A549 (cell line): ENCODE measurements at regions not wholly inside any gene's neighbourhood (a gene's known extent, or its start where the extent isn't known, plus 50 kb on each side); places are given as distances from the start of the nearest gene placed in this dataset.

Experiments
- ATAC-seq, 2 experiments: fragments of 200-7000 bp in 1 of 2; fragments of >200 bp in 1 of 2; cut with Nextera tagmentation in 1 of 2; cut with Tn5 transposase in 1 of 2; 3 replicates each; pipeline versions ENCODE4 v1.8.0 to v1.9.1; 2018 to 2020; ENCODE audit warnings: mild to moderate bottlenecking in 1 of 2, moderate library complexity in 1 of 2
- CTCF ChIA-PET: fragments of 300-600 bp; sonication (Branson Sonifier 250); formaldehyde crosslinking; extraction: SDS; loops from one replicate; lab custom pipeline; 2021; ENCODE audit warnings: antibody characterized with exemption, inconsistent platforms; lab: Yijun Ruan, JAX
- POLR2A ChIA-PET: fragments of 350-600 bp; formaldehyde crosslinking; extraction: SDS; loops from one replicate; lab custom pipeline; 2021; ENCODE audit warnings: antibody characterized with exemption, inconsistent platforms; lab: Yijun Ruan, JAX
- DNase-seq, 2 experiments: peaks; one replicate each; pipeline versions ENCODE4 v3.0.0 to v3.0.0-alpha.2; 2011 to 2016; ENCODE audit warnings: low read depth in 1 of 2, low spot score in 1 of 2
- FAIRE-seq: peaks from 2 replicates; lab custom pipeline; 2011; peaks lifted over from hg19 to GRCh38; lab: Jason Lieb, UNC
- H3K27ac ChIP-seq, 2 experiments: fragments of >200 bp; sonication (Bioruptor Twin); formaldehyde crosslinking; 3 replicates each; pipeline ENCODE4 v1.5.1; 2016 to 2017
- H3K4me1 ChIP-seq: fragments of >200 bp; sonication (Bioruptor Twin); formaldehyde crosslinking; 3 replicates; pipeline ENCODE4 v1.6.1; 2016
- H3K4me2 ChIP-seq: fragments of >200 bp; sonication (Bioruptor Twin); formaldehyde crosslinking; 3 replicates; pipeline ENCODE4 v1.6.1; 2016
- H3K4me3 ChIP-seq: fragments of >200 bp; sonication (Bioruptor Twin); formaldehyde crosslinking; 3 replicates; pipeline ENCODE4 v1.5.1; 2016
- H3K9me3 ChIP-seq: fragments of >200 bp; sonication (Bioruptor Twin); formaldehyde crosslinking; 3 replicates; pipeline ENCODE4 v1.6.1; 2016
- BCL3 ChIP-seq: fragments of >200 bp; sonication (Bioruptor Twin); formaldehyde crosslinking; IDR thresholded peaks from 3 replicates; pipeline ENCODE4 v1.6.1; 2016
- BHLHE40 ChIP-seq: IDR thresholded peaks from 2 replicates; pipeline ENCODE4 v1.6.1; 2012; ENCODE audit warnings: low read depth, low read length, inconsistent platforms
- CBX2 ChIP-seq: fragments of 200-600 bp; sonication (generic); IDR thresholded peaks from 2 replicates; pipeline ENCODE4 v1.6.1; 2016; ENCODE audit warnings: low read depth, mild to moderate bottlenecking, borderline replicate concordance
- CBX8 ChIP-seq: fragments of 200-600 bp; sonication (generic); IDR thresholded peaks from 2 replicates; pipeline ENCODE4 v1.6.1; 2016
- CHD2 ChIP-seq: fragments of 150-350 bp; IDR thresholded peaks from 2 replicates; pipeline ENCODE4 v1.6.1; 2014; ENCODE audit warnings: low read length; ENCODE audit not compliant: partially characterized antibody
- CHD4 ChIP-seq: fragments of 200-600 bp; sonication (generic); IDR thresholded peaks from 2 replicates; pipeline ENCODE4 v1.6.1; 2016; ENCODE audit warnings: antibody characterized with exemption, mild to moderate bottlenecking, borderline replicate concordance
- E2F6 ChIP-seq: IDR thresholded peaks from 2 replicates; pipeline ENCODE4 v1.6.1; 2012; ENCODE audit warnings: low read depth, borderline replicate concordance
- ELK1 ChIP-seq: fragments of 150-350 bp; IDR thresholded peaks from 2 replicates; pipeline ENCODE4 v1.6.1; 2014; ENCODE audit warnings: low read depth, mild to moderate bottlenecking, low read length
- EP300 ChIP-seq, 2 experiments: fragments of >200 bp; sonication (Bioruptor Twin); formaldehyde crosslinking; IDR thresholded peaks; 2 replicates in 1 of 2; 3 replicates in 1 of 2; pipeline ENCODE4 v1.6.1; 2016 to 2017
- ESRRA ChIP-seq: fragments of 150-350 bp; IDR thresholded peaks from 2 replicates; pipeline ENCODE4 v1.6.1; 2014; ENCODE audit warnings: mild to moderate bottlenecking, low read length, borderline replicate concordance
- GATA3 ChIP-seq: IDR thresholded peaks from 2 replicates; pipeline ENCODE4 v1.6.1; 2012; ENCODE audit warnings: borderline replicate concordance
- HDAC2 ChIP-seq: fragments of 200-600 bp; sonication (generic); IDR thresholded peaks from 2 replicates; pipeline ENCODE4 v1.6.1; 2016
- HEYL ChIP-seq: fragments of 250-450 bp; sonication (Bioruptor Pico); IDR thresholded peaks from 2 replicates; pipeline ENCODE4 v1.8.0; 2021; ENCODE audit warnings: mild to moderate bottlenecking, moderate library complexity
- HOXA7 ChIP-seq: fragments of 250-450 bp; sonication (Bioruptor Pico); IDR thresholded peaks from 2 replicates; pipeline ENCODE4 v1.5.0; 2020; ENCODE audit warnings: mild to moderate bottlenecking, moderate library complexity
- HOXB13 ChIP-seq: fragments of 250-450 bp; sonication (Bioruptor Pico); IDR thresholded peaks from 2 replicates; pipeline ENCODE4 v1.5.0; 2020; ENCODE audit warnings: low read depth, mild to moderate bottlenecking, moderate library complexity
- HOXB5 ChIP-seq: fragments of 250-450 bp; sonication (Bioruptor Pico); IDR thresholded peaks from 2 replicates; pipeline ENCODE4 v1.5.0; 2020; ENCODE audit warnings: mild to moderate bottlenecking, moderate library complexity
- JUNB ChIP-seq: fragments of >200 bp; sonication (Bioruptor Twin); formaldehyde crosslinking; IDR thresholded peaks from 2 replicates; pipeline ENCODE4 v1.6.1; 2016
- KDM1A ChIP-seq: fragments of 200-600 bp; sonication (generic); IDR thresholded peaks from 2 replicates; pipeline ENCODE4 v1.6.1; 2016; ENCODE audit warnings: low read depth, mild to moderate bottlenecking
- MAFK ChIP-seq: fragments of 450-650 bp; IDR thresholded peaks from 2 replicates; pipeline ENCODE4 v1.6.1; 2014; ENCODE audit not compliant: partially characterized antibody
- NPAS2 ChIP-seq: fragments of 250-450 bp; sonication (Bioruptor Pico); IDR thresholded peaks from 2 replicates; pipeline ENCODE4 v1.8.0; 2022; ENCODE audit warnings: mild to moderate bottlenecking, moderate library complexity, borderline replicate concordance
- PBX3 ChIP-seq: IDR thresholded peaks from 2 replicates; pipeline ENCODE4 v1.6.1; 2012
- POLR2A ChIP-seq: IDR thresholded peaks from 2 replicates; pipeline ENCODE4 v1.6.1; 2012; ENCODE audit warnings: mild to moderate bottlenecking, low read length
- POLR2AphosphoS2 ChIP-seq: conservative IDR thresholded peaks from 2 replicates; pipeline ENCODE4 v1.6.1; 2012; ENCODE audit warnings: low read length, improper control_type of control experiment, inconsistent platforms
- RAD21 ChIP-seq, 2 experiments: fragments of >200 bp in 1 of 2; sonication (Bioruptor Twin) in 1 of 2; formaldehyde crosslinking in 1 of 2; IDR thresholded peaks in 1 of 2; conservative IDR thresholded peaks in 1 of 2; 2 replicates in 1 of 2; 3 replicates in 1 of 2; pipeline ENCODE4 v1.6.1; 2012 to 2018; ENCODE audit warnings: inconsistent platforms in 1 of 2
- RARB ChIP-seq: fragments of 250-450 bp; sonication (Bioruptor Pico); IDR thresholded peaks from 2 replicates; pipeline ENCODE4 v1.8.0; 2021; ENCODE audit warnings: mild to moderate bottlenecking, moderate library complexity
- RCOR1 ChIP-seq: fragments of 150-350 bp; IDR thresholded peaks from 2 replicates; pipeline ENCODE4 v1.6.1; 2014; ENCODE audit warnings: antibody characterized with exemption, low read length, low read depth
- RFX5 ChIP-seq: fragments of 450-650 bp; IDR thresholded peaks from 2 replicates; pipeline ENCODE4 v1.7.1; 2014; ENCODE audit warnings: antibody characterized with exemption, mild to moderate bottlenecking, moderate library complexity
- SMC3 ChIP-seq: fragments of >200 bp; sonication (Bioruptor Twin); formaldehyde crosslinking; IDR thresholded peaks from 3 replicates; pipeline ENCODE4 v1.6.1; 2018; ENCODE audit warnings: inconsistent platforms
- TFCP2L1 ChIP-seq: fragments of 250-450 bp; sonication (Bioruptor Pico); IDR thresholded peaks from 2 replicates; pipeline ENCODE4 v1.5.0; 2021; ENCODE audit warnings: mild to moderate bottlenecking
- TP53 ChIP-seq: fragments of 250-450 bp; sonication (Bioruptor Pico); IDR thresholded peaks from 2 replicates; pipeline ENCODE4 v1.5.0; 2021; ENCODE audit warnings: mild to moderate bottlenecking, moderate library complexity
- ZC3H11A ChIP-seq: fragments of 450-650 bp; IDR thresholded peaks from 2 replicates; pipeline ENCODE4 v1.6.1; 2014; ENCODE audit warnings: antibody characterized with exemption, mild to moderate bottlenecking
- ZFP36 ChIP-seq: fragments of 450-650 bp; IDR thresholded peaks from 2 replicates; pipeline ENCODE4 v1.6.1; 2014; ENCODE audit warnings: borderline replicate concordance; ENCODE audit not compliant: partially characterized antibody
- ZNF302 ChIP-seq: fragments of 250-450 bp; sonication (Bioruptor Pico); IDR thresholded peaks from 2 replicates; pipeline ENCODE4 v1.9.0; 2021; ENCODE audit warnings: inconsistent platforms, mild to moderate bottlenecking, moderate library complexity
- ZSCAN20 ChIP-seq: fragments of 250-450 bp; sonication (Bioruptor Pico); IDR thresholded peaks from 2 replicates; pipeline ENCODE4 v1.8.0; 2022; ENCODE audit warnings: mild to moderate bottlenecking, moderate library complexity
- WGBS: methylation state at CpG from one replicate; pipeline ENCODE4 v1.1.6; 2017; ENCODE audit errors: missing lambda C conversion rate; 5-methylcytosine and 5-hydroxymethylcytosine counted together
- TF ChIP-seq, protein P1 (sequence below): fragments of >200 bp; sonication (Bioruptor Twin); formaldehyde crosslinking; IDR thresholded peaks from 2 replicates; pipeline ENCODE4 v1.6.1; 2016
- TF ChIP-seq, protein P2 (sequence below): fragments of 250-450 bp; sonication (Bioruptor Pico); IDR thresholded peaks from 2 replicates; pipeline ENCODE4 v1.5.0; 2020; ENCODE audit warnings: low read depth, mild to moderate bottlenecking, moderate library complexity

DNA sequence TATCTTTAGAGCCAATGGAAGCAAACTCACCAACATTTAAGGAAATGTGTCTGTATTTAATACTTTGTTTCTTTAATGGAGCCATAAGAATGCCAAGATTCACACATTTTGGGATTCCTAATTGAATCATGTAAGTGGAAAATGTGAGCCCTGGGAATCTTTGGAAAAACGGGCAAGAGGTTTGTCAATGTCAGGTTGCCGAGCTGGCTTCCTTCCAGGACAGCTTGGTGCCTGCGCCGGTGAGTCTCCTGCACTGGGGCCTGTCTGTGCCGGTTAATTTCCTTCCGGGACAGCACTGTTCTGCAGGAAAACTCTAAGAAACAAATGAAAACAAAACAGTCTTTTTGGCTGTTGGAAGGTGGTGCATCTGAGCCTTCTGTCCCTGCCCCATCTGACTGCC is 210.6 kb downstream of the HAPSTR1 start:
- FAIRE-seq (no peak), ATAC-seq (no peak), DNase-seq (no peak)
- 33% methylated on average over 6 of the region's 6 CpGs for WGBS
- POLR2A ChIA-PET: no interaction called here
- CTCF ChIA-PET: interaction anchor here (1.5 to 1.6 kb wide), 3 partner anchors 13 to 46 kb away, joined by 3 to 6 read pairs (median 4); no protein-coding TSS in a partner anchor
- Histone ChIP-seq H3K9me3 (no peaks in the 10 kb centered on the region), H3K4me3 (no peak overlapping the region), H3K4me2 (no peak overlapping the region), H3K4me1 (no peaks in the 10 kb centered on the region), H3K27ac (no peak overlapping the region)
- TF ChIP-seq POLR2AphosphoS2 (no peak), CBX2 (no peak), CBX8 (no peak), HDAC2 (no peak), HOXB5 (CRISPR knock-in tag) (no peak), ESRRA (no peak), ZSCAN20 (CRISPR knock-in tag) (no peak), SMC3 (no peak), KDM1A (no peak), BHLHE40 (no peak), CHD4 (no peak), HOXA7 (CRISPR knock-in tag) (no peak)
- TF ChIP-seq, protein P1, sequence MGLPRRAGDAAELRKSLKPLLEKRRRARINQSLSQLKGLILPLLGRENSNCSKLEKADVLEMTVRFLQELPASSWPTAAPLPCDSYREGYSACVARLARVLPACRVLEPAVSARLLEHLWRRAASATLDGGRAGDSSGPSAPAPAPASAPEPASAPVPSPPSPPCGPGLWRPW: no peak

GRCh38 chr16:9306753-9307152 is 215.3 kb downstream of the HAPSTR1 start:
- CTCF ChIA-PET: interaction anchor here (0.9 kb wide), 1 partner anchor 47 kb away, joined by 3 read pairs; no protein-coding TSS in a partner anchor
- no peak overlapping the region for H3K4me2 ChIP-seq
- H3K9me3 ChIP-seq: no peaks in the 10 kb centered on the region
- no peak overlapping the region for H3K27ac ChIP-seq
- no peak for ATAC-seq
- no peak for TF ChIP-seq JUNB
- no peak for TF ChIP-seq ZNF302
- no peak for TF ChIP-seq ELK1
- no peak for TF ChIP-seq ZFP36
- no peak for TF ChIP-seq NPAS2
- no peak for TF ChIP-seq TFCP2L1
- no peak for TF ChIP-seq POLR2A
- no peak for TF ChIP-seq E2F6
- no peak for TF ChIP-seq GATA3
- TF ChIP-seq MAFK: no peak
- TF ChIP-seq PBX3: no peak
- TF ChIP-seq HEYL: no peak
- TF ChIP-seq RCOR1: no peak
- no peak for TF ChIP-seq BHLHE40
- no peak for FAIRE-seq
- DNase-seq: no peak
- 3% methylated on average over 3 of the region's 3 CpGs for WGBS
- POLR2A ChIA-PET: no interaction called here
- no peaks in the 10 kb centered on the region for H3K4me1 ChIP-seq
- no peak overlapping the region for H3K4me3 ChIP-seq

DNA sequence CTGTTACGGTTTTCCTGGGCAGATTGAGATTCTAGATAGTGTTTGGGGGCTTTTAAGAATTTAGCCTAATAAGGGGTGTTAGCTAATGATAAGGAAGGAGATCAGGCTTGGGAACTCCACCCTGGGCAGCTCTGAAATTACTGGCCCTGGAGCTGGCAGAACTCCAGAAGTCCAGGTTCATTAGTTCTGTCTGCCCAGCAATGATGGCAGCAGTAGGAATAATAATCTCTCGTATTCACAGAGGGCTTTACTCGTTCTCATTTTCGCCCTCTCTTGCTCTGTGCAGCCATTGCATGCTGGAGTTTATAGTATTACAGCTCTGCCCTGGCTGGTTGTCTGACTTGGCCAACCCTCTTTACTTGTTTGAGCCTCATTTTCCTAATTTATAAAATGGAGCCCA is 216.0 kb downstream of the HAPSTR1 start:
- H3K4me3 ChIP-seq: no peak overlapping the region
- POLR2A ChIA-PET: no interaction called here
- no peaks in the 10 kb centered on the region for H3K4me1 ChIP-seq
- H3K27ac ChIP-seq: no peak overlapping the region
- ATAC-seq (no peak), DNase-seq (no peak), FAIRE-seq (no peak)
- WGBS: 1% methylated on average over 4 of the region's 4 CpGs
- no peaks in the 10 kb centered on the region for H3K9me3 ChIP-seq
- CTCF ChIA-PET: no interaction called here
- H3K4me2 ChIP-seq: no peak overlapping the region
- TF ChIP-seq TP53 (CRISPR knock-in tag) (no peak), KDM1A (no peak), HOXB13 (CRISPR knock-in tag) (no peak), BCL3 (no peak), BHLHE40 (no peak), RFX5 (no peak), RAD21 (conservative IDR thresholded peaks at IDR 0.05 in 1 of 2, IDR thresholded peaks at IDR 0.05 in 1 of 2) (no peak), EP300 (IDR thresholded peaks at IDR 0.05) (no peak), MAFK (no peak), CHD2 (no peak), ZC3H11A (no peak), RARB (CRISPR knock-in tag) (no peak)
- TF ChIP-seq, protein P2, sequence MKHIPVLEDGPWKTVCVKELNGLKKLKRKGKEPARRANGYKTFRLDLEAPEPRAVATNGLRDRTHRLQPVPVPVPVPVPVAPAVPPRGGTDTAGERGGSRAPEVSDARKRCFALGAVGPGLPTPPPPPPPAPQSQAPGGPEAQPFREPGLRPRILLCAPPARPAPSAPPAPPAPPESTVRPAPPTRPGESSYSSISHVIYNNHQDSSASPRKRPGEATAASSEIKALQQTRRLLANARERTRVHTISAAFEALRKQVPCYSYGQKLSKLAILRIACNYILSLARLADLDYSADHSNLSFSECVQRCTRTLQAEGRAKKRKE (CRISPR knock-in tag): no peak
